ENCODE measurements at regions not wholly inside any gene's neighbourhood (a gene's known extent, or its start where the extent isn't known, plus 50 kb on each side); places are given as distances from the start of the nearest gene placed in this dataset.

GRCh38 chr1:213332491-213332890 lies 281.4 kb downstream of the RPS6KC1 start:
- Histone ChIP-seq H3K27ac (ENCODE audit: low read length) (no peak overlapping the region), H3K4me2 (ENCODE audit: low read length) (no peak overlapping the region), H3K4me3 (ENCODE audit: low read length) (no peak overlapping the region), H2AFZ (ENCODE audit: low read depth, low read length) (no peak overlapping the region), H3K9ac (ENCODE audit: low read length) (no peak overlapping the region), H3K9me3 (ENCODE audit: insufficient read depth, low read length) (no peaks in the 10 kb centered on the region), H3K4me1 (ENCODE audit: low read length) (no peaks in the 10 kb centered on the region), H4K20me1 (ENCODE audit: insufficient read depth, low read length) (no peaks in the 10 kb centered on the region), H3K36me3 (replicated peaks; ENCODE audit: low read depth, low read length) (no peaks in the 10 kb centered on the region), H3K79me2 (ENCODE audit: low read length) (no peaks in the 10 kb centered on the region), H3K27me3 (ENCODE audit: low read depth, low read length) (no peaks in the 10 kb centered on the region)
- TF ChIP-seq CTCF (IDR thresholded peaks at IDR 0.05; ENCODE audit: low read depth, low read length) (no peak), EZH2phosphoT487 (IDR thresholded peaks at IDR 0.05; ENCODE audit: low read depth) (no peak)

GRCh38 chr1:213333121-213333520 lies 282.1 kb downstream of the RPS6KC1 start:
- H3K27ac ChIP-seq (ENCODE audit: low read length): no peak overlapping the region
- no peak overlapping the region for H2AFZ ChIP-seq (ENCODE audit: low read depth, low read length)
- no peaks in the 10 kb centered on the region for H3K36me3 ChIP-seq (replicated peaks; ENCODE audit: low read depth, low read length)
- H3K9ac ChIP-seq (ENCODE audit: low read length): no peak overlapping the region
- no peaks in the 10 kb centered on the region for H3K9me3 ChIP-seq (ENCODE audit: insufficient read depth, low read length)
- no peak overlapping the region for H3K4me3 ChIP-seq (ENCODE audit: low read length)
- H4K20me1 ChIP-seq (ENCODE audit: insufficient read depth, low read length): no peaks in the 10 kb centered on the region
- TF ChIP-seq EZH2phosphoT487 (IDR thresholded peaks at IDR 0.05; ENCODE audit: low read depth) (no peak), CTCF (IDR thresholded peaks at IDR 0.05; ENCODE audit: low read depth, low read length) (no peak)
- H3K27me3 ChIP-seq (ENCODE audit: low read depth, low read length): no peaks in the 10 kb centered on the region
- no peaks in the 10 kb centered on the region for H3K4me1 ChIP-seq (ENCODE audit: low read length)
- no peak overlapping the region for H3K4me2 ChIP-seq (ENCODE audit: low read length)
- no peaks in the 10 kb centered on the region for H3K79me2 ChIP-seq (ENCODE audit: low read length)

DNA sequence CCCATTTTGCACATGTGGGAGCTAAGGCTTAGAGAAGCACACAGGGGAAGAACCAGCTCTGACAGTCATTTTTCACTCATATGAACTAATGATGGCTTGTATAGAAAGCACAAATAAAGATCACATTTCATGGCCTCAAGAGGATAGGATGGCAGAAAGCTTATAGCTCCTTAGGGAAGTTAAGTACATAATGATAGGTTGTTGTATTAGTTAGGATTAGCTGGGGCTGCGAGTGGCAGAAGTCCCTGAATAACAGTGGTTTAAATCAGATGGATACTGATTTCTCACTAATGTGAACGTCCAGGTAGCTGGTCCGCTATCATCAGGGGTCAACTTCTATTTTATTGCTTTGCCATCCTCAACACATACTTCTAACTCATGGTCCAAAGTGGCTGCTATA lies 284.0 kb downstream of the RPS6KC1 start:
- Histone ChIP-seq H3K36me3 (replicated peaks; ENCODE audit: low read depth, low read length) (no peaks in the 10 kb centered on the region), H3K9ac (ENCODE audit: low read length) (no peak overlapping the region), H3K4me2 (ENCODE audit: low read length) (no peak overlapping the region), H3K27me3 (ENCODE audit: low read depth, low read length) (no peaks in the 10 kb centered on the region), H3K79me2 (ENCODE audit: low read length) (no peaks in the 10 kb centered on the region), H3K9me3 (ENCODE audit: insufficient read depth, low read length) (no peaks in the 10 kb centered on the region), H3K4me1 (ENCODE audit: low read length) (no peaks in the 10 kb centered on the region), H3K27ac (ENCODE audit: low read length) (no peak overlapping the region), H2AFZ (ENCODE audit: low read depth, low read length) (no peak overlapping the region), H4K20me1 (ENCODE audit: insufficient read depth, low read length) (no peaks in the 10 kb centered on the region), H3K4me3 (ENCODE audit: low read length) (no peak overlapping the region)
- TF ChIP-seq CTCF (IDR thresholded peaks at IDR 0.05; ENCODE audit: low read depth, low read length): no peak
- no peak for TF ChIP-seq EZH2phosphoT487 (IDR thresholded peaks at IDR 0.05; ENCODE audit: low read depth)

GRCh38 chr1:213337025-213337678 lies 286.1 kb downstream of the RPS6KC1 start:
- no peak for TF ChIP-seq EZH2phosphoT487 (IDR thresholded peaks at IDR 0.05; ENCODE audit: low read depth)
- Histone ChIP-seq H3K79me2 (ENCODE audit: low read length) (no peaks in the 10 kb centered on the region), H3K9me3 (ENCODE audit: insufficient read depth, low read length) (no peaks in the 10 kb centered on the region), H3K4me2 (ENCODE audit: low read length) (no peak overlapping the region), H3K4me3 (ENCODE audit: low read length) (no peak overlapping the region), H3K4me1 (ENCODE audit: low read length) (no peaks in the 10 kb centered on the region), H3K9ac (ENCODE audit: low read length) (no peak overlapping the region), H4K20me1 (ENCODE audit: insufficient read depth, low read length) (no peaks in the 10 kb centered on the region), H3K27me3 (ENCODE audit: low read depth, low read length) (no peaks in the 10 kb centered on the region), H3K36me3 (replicated peaks; ENCODE audit: low read depth, low read length) (no peaks in the 10 kb centered on the region), H2AFZ (ENCODE audit: low read depth, low read length) (no peak overlapping the region), H3K27ac (ENCODE audit: low read length) (no peak overlapping the region)
